Ovary (tissue), 3 donors: ENCODE measurements at regions not wholly inside any gene's neighbourhood (a gene's known extent, or its start where the extent isn't known, plus 50 kb on each side); places are given as distances from the start of the nearest gene placed in this dataset.

Experiments used
- CTCF ChIP-seq, 3 donors: fragments of 450-650 bp in 2 of 3; fragments of 200-600 bp in 1 of 3; IDR thresholded peaks; one replicate each; pipeline versions ENCODE4 v1.5.1 to v1.8.0; 2016 to 2022; ENCODE audit warnings: antibody characterized with exemption in 3 of 3, mild to moderate bottlenecking in 1 of 3
- POLR2A ChIP-seq: fragments of 450-650 bp; IDR thresholded peaks from one replicate; pipeline ENCODE4 v1.6.1; 2017; ENCODE audit warnings: antibody characterized with exemption, mild to moderate bottlenecking, moderate library complexity
- donor health status: DM: no; HTN: no; CAD: no.

GRCh38 chr14:105765893-105766614 lies 239.7 kb downstream of the TMEM121 start:
- no peak for TF ChIP-seq CTCF (IDR thresholded peaks at IDR 0.05)
- TF ChIP-seq POLR2A, result no peak
